DMS153 (cell line): ENCODE measurements at regions not wholly inside any gene's neighbourhood (a gene's known extent, or its start where the extent isn't known, plus 50 kb on each side); places are given as distances from the start of the nearest gene placed in this dataset.

Experiments
- DNase-seq: peaks from one replicate; lab custom pipeline; 2025; lab: John Stamatoyannopoulos, UW

- DNase-seq = no peak
These were observed 88.0 kb downstream of the TMEM100 start for GRCh38 chr17:55634702-55635101.

GRCh38 chr17:55632893-55633292 lies 89.8 kb downstream of the TMEM100 start:
- DNase-seq = no peak

GRCh38 chr17:55632236-55632635 lies 90.4 kb downstream of the TMEM100 start:
- no peak for DNase-seq

- no peak for DNase-seq
These were observed 92.7 kb downstream of the TMEM100 start for GRCh38 chr17:55629995-55630394.

GRCh38 chr17:55625521-55625920 lies 97.1 kb downstream of the TMEM100 start:
- DNase-seq = no peak

GRCh38 chr17:55624772-55625433 lies 97.8 kb downstream of the TMEM100 start:
- DNase-seq = no peak

GRCh38 chr17:55622547-55622946 lies 100.1 kb downstream of the TMEM100 start:
- no peak for DNase-seq

GRCh38 chr17:55620945-55621344 lies 101.7 kb downstream of the TMEM100 start:
- no peak for DNase-seq

GRCh38 chr17:55620023-55620422 lies 102.6 kb downstream of the TMEM100 start:
- no peak for DNase-seq

- no peak for DNase-seq
These were observed 105.2 kb downstream of the TMEM100 start for GRCh38 chr17:55617441-55617840.

GRCh38 chr17:55614061-55614460 lies 102.8 kb upstream of the SMIM36 start:
- no peak for DNase-seq

- DNase-seq = no peak
These were observed 101.5 kb upstream of the SMIM36 start for GRCh38 chr17:55612691-55613141.

GRCh38 chr17:55607731-55608341 lies 96.6 kb upstream of the SMIM36 start:
- peak; percentile 83 for DNase-seq

- DNase-seq = no peak
These were observed 95.2 kb upstream of the SMIM36 start for GRCh38 chr17:55606488-55606815.

GRCh38 chr17:55605705-55606487 lies 94.6 kb upstream of the SMIM36 start:
- DNase-seq = no peak

- DNase-seq = no peak
These were observed 90.7 kb upstream of the SMIM36 start for GRCh38 chr17:55601874-55602364.

GRCh38 chr17:55598495-55598894 lies 87.2 kb upstream of the SMIM36 start:
- DNase-seq = no peak

- DNase-seq = no peak
These were observed 77.4 kb upstream of the SMIM36 start for GRCh38 chr17:55588446-55589242.

- no peak for DNase-seq
These were observed 76.4 kb upstream of the SMIM36 start for GRCh38 chr17:55587608-55588139.

GRCh38 chr17:55585629-55586028 lies 74.4 kb upstream of the SMIM36 start:
- no peak for DNase-seq

GRCh38 chr17:55584861-55585260 lies 73.6 kb upstream of the SMIM36 start:
- DNase-seq = no peak
